HG03565 (cell line): ENCODE measurements at regions not wholly inside any gene's neighbourhood (a gene's known extent, or its start where the extent isn't known, plus 50 kb on each side); places are given as distances from the start of the nearest gene placed in this dataset.

ENCODE experiments used
- ATAC-seq: cut with Tn5 transposase; IDR thresholded peaks from one replicate; pipeline ENCODE4 v1.9.1; 2021; ENCODE audit warnings: mild to moderate bottlenecking, moderate library complexity; ENCODE audit not compliant: unreplicated experiment

DNA sequence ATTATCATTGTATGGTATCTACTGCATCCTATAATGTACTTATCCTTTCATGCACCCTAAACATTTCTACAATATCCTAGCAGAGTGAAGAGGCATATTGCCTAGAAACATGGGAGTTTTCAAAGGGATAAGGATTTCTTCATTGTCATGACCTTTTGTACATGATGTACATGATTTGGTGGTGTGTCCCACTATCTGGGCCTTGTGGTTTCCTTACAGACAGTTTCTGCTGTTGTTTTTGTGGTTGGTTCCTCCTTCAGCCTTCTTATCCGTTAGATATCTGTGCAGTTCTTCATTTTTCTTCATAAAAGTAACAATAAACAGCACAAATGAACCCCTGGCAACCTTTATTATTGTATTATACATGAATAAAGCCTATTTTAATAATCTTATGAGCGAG lies 70.4 kb upstream of the BACH1 start:
- ATAC-seq, result no peak

DNA sequence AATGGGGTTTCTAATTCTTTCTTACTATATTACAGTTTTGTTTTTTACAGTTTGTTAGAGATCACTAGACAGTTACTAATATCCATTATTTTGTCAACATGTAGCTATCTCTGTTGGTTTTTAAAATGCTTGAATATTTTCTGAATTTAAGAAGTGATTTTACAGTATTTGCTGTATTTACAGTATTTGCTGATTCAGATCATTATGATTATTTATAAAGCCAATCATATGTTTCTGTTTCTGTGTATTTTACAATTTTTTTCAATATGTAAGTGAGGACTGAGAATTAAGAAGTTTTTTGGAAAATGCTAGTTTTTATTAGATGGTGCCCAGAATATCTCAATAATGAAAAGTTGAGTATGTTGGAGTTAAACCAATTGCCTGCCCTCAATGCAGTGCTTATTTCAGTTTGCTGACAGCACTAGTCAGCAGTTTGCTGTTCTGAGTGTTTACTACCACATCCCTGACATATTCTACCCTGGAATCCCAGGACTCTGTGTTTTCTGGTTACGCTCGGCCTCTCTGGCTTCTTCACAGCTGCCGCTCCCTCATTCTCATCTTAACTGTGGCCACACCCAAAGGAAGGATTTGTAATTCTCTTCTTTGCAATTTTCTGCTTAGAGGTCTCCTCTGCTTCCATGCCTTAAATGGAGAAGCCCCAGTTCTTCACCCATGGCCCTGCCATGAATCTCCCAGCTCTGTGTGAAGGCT lies 68.0 kb upstream of the BACH1 start:
- ATAC-seq, result no peak

DNA sequence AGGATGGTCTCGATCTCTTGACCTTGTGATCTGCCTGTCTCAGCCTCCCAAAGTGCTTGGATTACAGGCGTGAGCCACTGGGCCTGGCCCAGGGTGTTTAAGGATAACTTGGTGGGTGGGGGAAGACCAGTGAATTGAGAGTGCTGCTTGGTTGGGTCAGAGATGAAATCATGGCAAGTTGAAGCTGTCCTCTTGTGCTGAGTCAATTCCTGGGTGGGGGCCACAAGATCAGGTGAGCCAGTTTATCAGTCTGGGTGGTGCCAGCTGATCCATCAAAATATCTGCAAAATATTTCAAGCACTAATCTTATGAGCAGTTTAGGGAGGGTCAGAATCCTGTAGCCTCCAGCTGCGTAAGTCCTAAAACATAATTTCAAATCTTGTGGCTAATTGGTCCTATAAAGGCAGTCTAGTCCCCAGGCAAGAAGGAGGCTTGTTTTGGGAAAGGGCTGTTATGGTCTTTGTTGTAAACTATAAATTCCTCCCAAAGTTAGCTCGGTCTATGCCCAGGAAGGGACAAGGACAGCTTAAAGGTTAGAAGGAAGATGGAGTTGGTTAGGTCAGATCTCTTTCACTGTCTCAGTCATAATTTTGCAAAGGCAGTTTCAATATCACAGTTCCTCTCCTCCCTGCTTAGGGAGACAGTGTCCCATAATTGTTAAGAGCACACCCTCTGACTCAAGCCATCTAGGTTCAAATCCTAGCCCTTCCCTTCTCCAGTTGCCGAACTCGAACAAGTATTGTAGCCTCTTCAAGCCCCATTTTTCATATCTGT lies 66.8 kb upstream of the BACH1 start:
- ATAC-seq, result no peak

- no peak for ATAC-seq
Observed at GRCh38 chr21:29232530-29233255, 66.0 kb upstream of the BACH1 start.

DNA sequence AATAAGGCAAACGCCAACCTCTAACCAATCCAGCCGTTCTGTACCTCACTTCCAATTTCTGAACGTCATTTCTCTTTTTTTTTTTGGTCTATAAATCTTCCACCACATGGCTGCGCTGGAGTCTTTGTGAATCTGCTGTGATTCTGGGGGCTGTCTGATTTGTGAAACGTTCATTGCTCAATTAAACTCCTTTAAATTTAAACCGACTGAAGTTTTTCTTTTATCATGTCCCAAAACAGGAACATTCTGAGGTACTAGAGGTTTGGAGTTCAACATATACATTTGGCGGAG lies 65.5 kb upstream of the BACH1 start:
- ATAC-seq, result peak; percentile 3

DNA sequence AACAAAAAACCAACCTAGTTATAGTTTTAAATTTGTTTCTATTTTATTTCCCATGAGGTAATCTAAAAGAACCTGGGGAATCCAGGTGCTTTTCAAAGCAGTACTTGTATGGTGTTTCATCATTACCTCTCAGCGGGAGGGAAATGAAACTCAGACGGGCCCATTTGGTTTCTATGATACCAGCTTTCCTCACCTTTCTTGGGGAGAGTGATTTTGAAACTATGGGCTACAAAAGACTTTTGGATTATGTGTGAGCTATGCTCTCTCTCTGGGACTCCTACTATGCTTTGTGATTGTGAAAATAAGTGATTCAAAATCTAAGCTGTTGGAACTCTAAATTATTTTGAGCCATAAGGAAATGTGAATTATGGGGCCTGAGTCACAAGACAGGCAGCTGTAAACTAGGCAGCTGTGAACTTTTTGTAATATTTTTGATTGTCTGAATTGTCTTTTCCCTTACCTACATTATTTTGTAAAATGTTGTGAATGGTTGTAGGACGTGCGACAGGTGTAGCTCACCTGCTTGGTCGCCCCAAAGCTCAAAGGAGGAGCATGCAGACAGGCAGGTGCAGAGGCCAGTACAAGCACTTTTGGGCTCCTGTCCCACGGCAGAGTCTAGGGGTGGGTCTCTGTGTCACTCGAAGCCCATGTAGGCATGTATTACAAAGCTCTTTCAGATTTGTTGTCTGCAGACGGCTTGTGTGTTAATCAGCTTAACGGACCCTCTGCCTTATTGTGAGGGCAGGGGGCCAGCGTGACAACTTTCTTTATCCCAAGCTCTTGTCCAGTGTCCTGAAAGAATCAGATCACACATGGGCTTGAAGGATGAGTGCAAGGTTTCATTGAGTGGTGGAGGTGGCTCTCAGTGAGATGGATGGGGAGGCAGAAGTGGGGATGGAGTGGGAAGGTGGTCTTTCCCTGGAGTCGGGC lies 64.8 kb upstream of the BACH1 start:
- ATAC-seq, result peak; percentile 58

GRCh38 chr21:29235714-29236197 lies 63.0 kb upstream of the BACH1 start:
- ATAC-seq, result peak; percentile 46

GRCh38 chr21:29236201-29236600 lies 62.5 kb upstream of the BACH1 start:
- ATAC-seq, result no peak

DNA sequence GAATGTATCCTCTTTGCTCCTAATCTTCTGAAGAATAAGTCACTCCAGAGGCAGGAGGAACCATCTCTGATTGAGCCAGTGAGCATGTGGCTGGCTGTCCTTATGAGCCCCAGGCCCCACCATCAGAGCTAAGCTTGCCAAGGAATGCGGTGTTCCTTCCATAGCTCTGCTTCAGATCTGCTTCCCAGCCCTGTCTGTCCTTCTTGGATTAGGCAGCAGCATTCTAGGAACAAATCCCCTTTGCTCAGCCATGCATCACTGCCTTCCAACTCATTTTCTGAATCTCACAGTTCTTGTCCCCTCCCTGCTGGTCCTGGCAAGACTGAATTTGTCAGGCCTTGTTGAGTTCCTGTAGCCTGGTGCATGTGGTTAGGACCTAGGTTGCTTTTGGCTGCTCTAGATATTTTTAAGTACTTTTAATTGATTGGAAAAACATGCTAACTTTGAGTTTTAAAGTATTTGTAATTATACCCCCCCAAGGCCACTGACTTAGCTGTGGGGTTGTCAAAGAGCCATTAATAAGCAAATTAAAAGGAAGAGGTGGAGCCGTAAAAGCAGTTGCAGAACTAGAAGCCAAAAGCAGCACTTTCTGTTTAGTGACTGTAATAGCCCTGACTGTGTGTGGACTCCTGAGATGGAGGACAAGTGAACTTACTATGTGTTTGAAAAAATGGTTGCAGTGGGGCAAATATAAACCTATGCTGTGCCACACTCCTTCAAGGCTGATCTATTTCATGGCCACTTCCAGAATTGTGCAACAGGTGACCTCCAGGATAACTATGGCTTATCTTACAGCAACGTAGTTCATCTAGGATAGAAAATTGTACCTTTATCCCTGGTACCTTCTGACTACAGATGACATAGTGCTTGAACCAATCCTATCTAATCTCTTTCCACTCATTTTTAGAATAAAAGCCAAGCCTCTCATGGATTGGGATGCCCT lies 61.3 kb upstream of the BACH1 start:
- ATAC-seq, result no peak

DNA sequence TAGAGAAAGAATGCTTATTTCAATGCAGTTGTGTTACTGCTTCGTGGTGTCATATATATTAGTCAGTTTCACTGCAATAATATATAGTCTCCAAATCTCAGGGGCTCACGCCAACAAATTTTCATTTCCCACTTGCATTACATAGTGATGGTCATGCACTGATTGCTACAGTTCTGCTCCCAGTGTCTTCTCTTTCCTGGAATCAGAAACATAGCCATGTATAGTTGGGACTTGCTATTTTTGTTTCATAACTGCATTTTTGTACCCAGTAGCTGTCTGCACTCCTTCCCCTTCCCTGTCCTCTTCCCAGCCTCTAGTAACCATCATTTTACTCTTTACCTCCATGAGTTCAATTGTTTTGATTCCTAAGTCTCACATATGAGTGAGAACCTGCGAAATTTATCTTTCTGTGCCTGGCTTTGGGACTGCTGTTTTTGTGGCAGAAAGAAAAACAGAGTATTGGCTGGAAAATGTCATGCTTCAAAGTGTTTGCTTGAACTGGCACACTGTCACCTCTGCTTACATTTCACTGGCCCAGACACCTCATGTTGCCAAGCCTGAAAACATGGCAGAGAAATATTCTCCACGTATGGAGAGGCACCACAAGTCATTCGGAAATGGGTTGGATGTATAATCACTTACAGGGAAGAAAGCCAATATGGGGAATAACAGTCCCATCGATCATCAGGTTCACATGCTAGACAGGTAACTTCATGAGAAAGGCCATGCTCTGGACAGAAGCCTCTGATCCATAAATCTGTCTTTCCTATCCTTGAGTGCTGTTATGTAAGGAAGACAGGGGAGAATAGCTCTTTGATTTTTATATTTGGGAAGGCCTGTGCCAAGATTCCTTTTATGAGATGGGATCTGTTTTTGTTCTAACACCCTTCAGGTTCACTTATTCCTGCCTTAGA lies 60.4 kb upstream of the BACH1 start:
- ATAC-seq, result no peak

- no peak for ATAC-seq
Observed at GRCh38 chr21:29238967-29239290, 59.8 kb upstream of the BACH1 start.

GRCh38 chr21:29240136-29240535 lies 58.6 kb upstream of the BACH1 start:
- no peak for ATAC-seq

- no peak for ATAC-seq
Observed at GRCh38 chr21:29242201-29242600, 56.5 kb upstream of the BACH1 start.

GRCh38 chr21:29243188-29243587 lies 55.5 kb upstream of the BACH1 start:
- ATAC-seq, result no peak

DNA sequence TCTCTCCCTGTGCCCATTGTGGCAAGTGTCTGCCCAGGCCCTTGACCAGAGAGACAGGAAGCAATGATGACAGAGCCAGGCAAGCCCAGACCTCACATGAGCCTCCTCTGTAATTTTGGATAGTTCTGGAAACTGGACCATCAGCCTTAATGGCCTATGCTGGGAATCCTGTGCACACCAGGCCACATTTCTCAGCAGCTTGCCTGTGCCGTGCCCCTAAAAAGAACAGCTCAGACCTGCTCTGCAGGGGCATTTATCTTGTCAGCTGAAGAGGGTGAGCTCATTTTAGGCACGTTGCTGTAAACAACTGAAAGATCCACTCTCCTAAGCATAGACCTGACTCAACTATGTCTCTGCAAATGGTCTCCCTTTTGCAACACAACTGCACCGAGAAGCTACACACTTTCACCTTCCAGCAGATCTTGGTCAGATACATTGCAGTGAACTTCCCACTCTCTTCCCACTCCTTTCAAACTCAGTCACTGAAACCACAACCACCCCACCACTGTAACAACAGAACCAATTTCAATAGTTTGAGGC lies 53.5 kb upstream of the BACH1 start:
- peak; percentile 83 for ATAC-seq

- no peak for ATAC-seq
Observed at GRCh38 chr21:29245863-29246262, 52.9 kb upstream of the BACH1 start.

- no peak for ATAC-seq
Observed at GRCh38 chr21:29246614-29247013, 52.1 kb upstream of the BACH1 start.

- no peak for ATAC-seq
Observed at GRCh38 chr21:29248124-29248523, 50.6 kb upstream of the BACH1 start.
